ENCODE measurements at regions not wholly inside any gene's neighbourhood (a gene's known extent, or its start where the extent isn't known, plus 50 kb on each side); places are given as distances from the start of the nearest gene placed in this dataset.

GRCh38 chr13:54445865-54446264 is 1417.3 kb downstream of the OLFM4 start:
- no peaks in the 10 kb centered on the region for H3K27me3 Mint-ChIP-seq
- CTCF ChIA-PET, result no interaction called here
- Histone ChIP-seq H3K27ac (ENCODE audit: low read depth, low read length) (no peak overlapping the region), H3K36me3 (ENCODE audit: insufficient read depth, low read length) (no peaks in the 10 kb centered on the region), H3K9me3 (ENCODE audit: low read length) (no peaks in the 10 kb centered on the region), H3K4me1 (ENCODE audit: insufficient read depth, low read length) (no peaks in the 10 kb centered on the region), H3K27me3 (ENCODE audit: insufficient read depth, low read length, poor library complexity, severe bottlenecking) (no peaks in the 10 kb centered on the region), H3K4me3 (ENCODE audit: low read length) (no peak overlapping the region)
- H3K4me1 Mint-ChIP-seq, result no peaks in the 10 kb centered on the region
- no peak overlapping the region for H3K4me3 Mint-ChIP-seq
- no peak overlapping the region for H3K27ac Mint-ChIP-seq
- H3K36me3 Mint-ChIP-seq, result no peaks in the 10 kb centered on the region
- POLR2A ChIA-PET, result no interaction called here
- no peak for DNase-seq
- H3K9me3 Mint-ChIP-seq, result peaks cover 0 to 26% (median 8%) of the 10 kb centered on the region in 5 donors

- Histone ChIP-seq H3K4me1 (ENCODE audit: insufficient read depth, low read length) (no peaks in the 10 kb centered on the region), H3K27me3 (ENCODE audit: insufficient read depth, low read length, poor library complexity, severe bottlenecking) (no peaks in the 10 kb centered on the region), H3K4me3 (ENCODE audit: low read length) (no peak overlapping the region), H3K27ac (ENCODE audit: low read depth, low read length) (no peak overlapping the region), H3K36me3 (ENCODE audit: insufficient read depth, low read length) (no peaks in the 10 kb centered on the region), H3K9me3 (ENCODE audit: low read length) (no peaks in the 10 kb centered on the region)
- Mint-ChIP-seq H3K9me3 (peaks cover 0 to 31% (median 7%) of the 10 kb centered on the region in 5 donors), H3K27ac (no peak overlapping the region), H3K27me3 (no peaks in the 10 kb centered on the region), H3K4me1 (no peaks in the 10 kb centered on the region), H3K36me3 (no peaks in the 10 kb centered on the region), H3K4me3 (no peak overlapping the region)
- ChIA-PET CTCF (no interaction called here), POLR2A (no interaction called here)
- DNase-seq, result no peak
Measured at GRCh38 chr13:54449922-54450321, 1421.3 kb downstream of the OLFM4 start.

- no peak overlapping the region for H3K4me3 Mint-ChIP-seq
- CTCF ChIA-PET, result no interaction called here
Measured at GRCh38 chr13:54484166-54484565, 1455.6 kb downstream of the OLFM4 start.

GRCh38 chr13:54486421-54487166 is 1458.0 kb downstream of the OLFM4 start:
- no peaks in the 10 kb centered on the region for H3K36me3 ChIP-seq (ENCODE audit: insufficient read depth, low read length)
- CTCF ChIA-PET, result no interaction called here
- Mint-ChIP-seq H3K36me3 (no peaks in the 10 kb centered on the region), H3K4me1 (no peaks in the 10 kb centered on the region), H3K9me3 (peaks cover 0 to 37% (median 16%) of the 10 kb centered on the region in 5 donors), H3K4me3 (no peak overlapping the region), H3K27me3 (no peaks in the 10 kb centered on the region), H3K27ac (no peak overlapping the region)
- H3K27ac ChIP-seq (ENCODE audit: low read depth, low read length), result no peak overlapping the region
- POLR2A ChIA-PET, result no interaction called here
- no peaks in the 10 kb centered on the region for H3K27me3 ChIP-seq (ENCODE audit: insufficient read depth, low read length, poor library complexity, severe bottlenecking)
- H3K4me1 ChIP-seq (ENCODE audit: insufficient read depth, low read length), result no peaks in the 10 kb centered on the region
- DNase-seq, result no peak
- no peak overlapping the region for H3K4me3 ChIP-seq (ENCODE audit: low read length)
- H3K9me3 ChIP-seq (ENCODE audit: low read length), result no peaks in the 10 kb centered on the region

More at GRCh38 chr13:54484166-54484565, 1455.6 kb downstream of the OLFM4 start:
- H3K4me1 ChIP-seq (ENCODE audit: insufficient read depth, low read length), result no peaks in the 10 kb centered on the region
- no peaks in the 10 kb centered on the region for H3K9me3 ChIP-seq (ENCODE audit: low read length)
- H3K36me3 ChIP-seq (ENCODE audit: insufficient read depth, low read length), result no peaks in the 10 kb centered on the region
- Mint-ChIP-seq H3K27ac (no peak overlapping the region), H3K4me1 (no peaks in the 10 kb centered on the region), H3K9me3 (peaks cover 0 to 33% (median 12%) of the 10 kb centered on the region in 5 donors), H3K27me3 (no peaks in the 10 kb centered on the region), H3K36me3 (no peaks in the 10 kb centered on the region)
- no peaks in the 10 kb centered on the region for H3K27me3 ChIP-seq (ENCODE audit: insufficient read depth, low read length, poor library complexity, severe bottlenecking)
- H3K27ac ChIP-seq (ENCODE audit: low read depth, low read length), result no peak overlapping the region
- POLR2A ChIA-PET, result no interaction called here
- no peak for DNase-seq
- H3K4me3 ChIP-seq (ENCODE audit: low read length), result no peak overlapping the region

- H3K36me3 ChIP-seq (ENCODE audit: insufficient read depth, low read length), result no peaks in the 10 kb centered on the region
- CTCF ChIA-PET, result no interaction called here
- H3K36me3 Mint-ChIP-seq, result no peaks in the 10 kb centered on the region
- H3K9me3 Mint-ChIP-seq, result peaks cover 0 to 32% (median 13%) of the 10 kb centered on the region in 5 donors
- H3K27me3 Mint-ChIP-seq, result no peaks in the 10 kb centered on the region
- no peak overlapping the region for H3K27ac Mint-ChIP-seq
- H3K4me1 ChIP-seq (ENCODE audit: insufficient read depth, low read length), result no peaks in the 10 kb centered on the region
- no peaks in the 10 kb centered on the region for H3K4me1 Mint-ChIP-seq
- no peak overlapping the region for H3K4me3 Mint-ChIP-seq
- POLR2A ChIA-PET, result no interaction called here
- DNase-seq, result no peak
- no peak overlapping the region for H3K4me3 ChIP-seq (ENCODE audit: low read length)
- no peaks in the 10 kb centered on the region for H3K9me3 ChIP-seq (ENCODE audit: low read length)
- H3K27ac ChIP-seq (ENCODE audit: low read depth, low read length), result no peak overlapping the region
- H3K27me3 ChIP-seq (ENCODE audit: insufficient read depth, low read length, poor library complexity, severe bottlenecking), result no peaks in the 10 kb centered on the region
Measured at GRCh38 chr13:54489359-54489758, 1460.7 kb downstream of the OLFM4 start.

GRCh38 chr13:54492995-54493394 is 1464.4 kb downstream of the OLFM4 start:
- Mint-ChIP-seq H3K4me3 (no peak overlapping the region), H3K4me1 (no peaks in the 10 kb centered on the region), H3K9me3 (peaks cover 3 to 39% (median 10%) of the 10 kb centered on the region in 5 donors), H3K36me3 (no peaks in the 10 kb centered on the region), H3K27ac (no peak overlapping the region), H3K27me3 (no peaks in the 10 kb centered on the region)
- ChIA-PET CTCF (no interaction called here), POLR2A (no interaction called here)
- H3K4me3 ChIP-seq (ENCODE audit: low read length), result no peak overlapping the region
- H3K36me3 ChIP-seq (ENCODE audit: insufficient read depth, low read length), result no peaks in the 10 kb centered on the region
- no peaks in the 10 kb centered on the region for H3K27me3 ChIP-seq (ENCODE audit: insufficient read depth, low read length, poor library complexity, severe bottlenecking)
- no peaks in the 10 kb centered on the region for H3K4me1 ChIP-seq (ENCODE audit: insufficient read depth, low read length)
- H3K27ac ChIP-seq (ENCODE audit: low read depth, low read length), result no peak overlapping the region
- no peaks in the 10 kb centered on the region for H3K9me3 ChIP-seq (ENCODE audit: low read length)
- DNase-seq, result no peak

GRCh38 chr13:54511366-54511765 is 1482.8 kb downstream of the OLFM4 start:
- ChIA-PET POLR2A (no interaction called here), CTCF (no interaction called here)
- Histone ChIP-seq H3K27me3 (ENCODE audit: insufficient read depth, low read length, poor library complexity, severe bottlenecking) (no peaks in the 10 kb centered on the region), H3K36me3 (ENCODE audit: insufficient read depth, low read length) (no peaks in the 10 kb centered on the region), H3K27ac (ENCODE audit: low read depth, low read length) (no peak overlapping the region), H3K9me3 (ENCODE audit: low read length) (no peaks in the 10 kb centered on the region), H3K4me3 (ENCODE audit: low read length) (no peak overlapping the region), H3K4me1 (ENCODE audit: insufficient read depth, low read length) (no peaks in the 10 kb centered on the region)
- no peaks in the 10 kb centered on the region for H3K36me3 Mint-ChIP-seq
- no peak for DNase-seq
- H3K4me1 Mint-ChIP-seq, result no peaks in the 10 kb centered on the region
- H3K9me3 Mint-ChIP-seq, result peaks cover 4 to 27% (median 13%) of the 10 kb centered on the region in 5 donors
- H3K27me3 Mint-ChIP-seq, result no peaks in the 10 kb centered on the region
- H3K4me3 Mint-ChIP-seq, result no peak overlapping the region
- no peak overlapping the region for H3K27ac Mint-ChIP-seq

- H3K27me3 ChIP-seq (ENCODE audit: insufficient read depth, low read length, poor library complexity, severe bottlenecking), result no peaks in the 10 kb centered on the region
- no peaks in the 10 kb centered on the region for H3K36me3 Mint-ChIP-seq
- H3K4me3 ChIP-seq (ENCODE audit: low read length), result no peak overlapping the region
- H3K27me3 Mint-ChIP-seq, result no peaks in the 10 kb centered on the region
- H3K27ac Mint-ChIP-seq, result no peak overlapping the region
- ChIA-PET POLR2A (no interaction called here), CTCF (no interaction called here)
- no peaks in the 10 kb centered on the region for H3K4me1 ChIP-seq (ENCODE audit: insufficient read depth, low read length)
- H3K36me3 ChIP-seq (ENCODE audit: insufficient read depth, low read length), result no peaks in the 10 kb centered on the region
- no peaks in the 10 kb centered on the region for H3K9me3 ChIP-seq (ENCODE audit: low read length)
- H3K4me3 Mint-ChIP-seq, result no peak overlapping the region
- peaks cover under 1 to 35% (median 5%) of the 10 kb centered on the region in 5 donors for H3K9me3 Mint-ChIP-seq
- no peaks in the 10 kb centered on the region for H3K4me1 Mint-ChIP-seq
- DNase-seq, result no peak
- no peak overlapping the region for H3K27ac ChIP-seq (ENCODE audit: low read depth, low read length)
Measured at GRCh38 chr13:54513254-54513653, 1484.6 kb downstream of the OLFM4 start.

Data from CD8-positive, alpha-beta memory T cell (primary cell).